ENCODE measurements at regions not wholly inside any gene's neighbourhood (a gene's known extent, or its start where the extent isn't known, plus 50 kb on each side); places are given as distances from the start of the nearest gene placed in this dataset.

DNA sequence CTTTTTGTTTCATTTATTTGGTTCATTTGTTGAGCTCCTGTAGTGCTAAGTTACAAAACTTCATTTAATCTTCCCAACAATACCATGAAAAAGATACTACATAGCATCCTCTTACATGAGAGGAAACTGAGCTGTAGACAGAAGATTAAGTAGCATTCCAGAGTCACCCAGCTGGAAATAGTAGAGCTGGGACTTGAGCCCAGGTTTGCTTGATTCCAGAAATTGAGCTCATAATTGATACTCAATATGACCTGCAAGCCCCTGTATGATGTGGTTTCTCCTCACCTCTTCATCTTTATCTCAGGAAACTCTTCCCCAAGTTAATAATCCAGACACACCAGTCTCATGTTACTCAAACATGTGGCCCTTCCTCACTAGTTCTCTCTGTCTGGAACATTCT is 87.0 kb upstream of the DAAM1 start:
- ATAC-seq (ENCODE audit: low FRiP score) (no peak), DNase-seq (ENCODE audit: low spot score) (no peak)
- TF ChIP-seq, protein P1, sequence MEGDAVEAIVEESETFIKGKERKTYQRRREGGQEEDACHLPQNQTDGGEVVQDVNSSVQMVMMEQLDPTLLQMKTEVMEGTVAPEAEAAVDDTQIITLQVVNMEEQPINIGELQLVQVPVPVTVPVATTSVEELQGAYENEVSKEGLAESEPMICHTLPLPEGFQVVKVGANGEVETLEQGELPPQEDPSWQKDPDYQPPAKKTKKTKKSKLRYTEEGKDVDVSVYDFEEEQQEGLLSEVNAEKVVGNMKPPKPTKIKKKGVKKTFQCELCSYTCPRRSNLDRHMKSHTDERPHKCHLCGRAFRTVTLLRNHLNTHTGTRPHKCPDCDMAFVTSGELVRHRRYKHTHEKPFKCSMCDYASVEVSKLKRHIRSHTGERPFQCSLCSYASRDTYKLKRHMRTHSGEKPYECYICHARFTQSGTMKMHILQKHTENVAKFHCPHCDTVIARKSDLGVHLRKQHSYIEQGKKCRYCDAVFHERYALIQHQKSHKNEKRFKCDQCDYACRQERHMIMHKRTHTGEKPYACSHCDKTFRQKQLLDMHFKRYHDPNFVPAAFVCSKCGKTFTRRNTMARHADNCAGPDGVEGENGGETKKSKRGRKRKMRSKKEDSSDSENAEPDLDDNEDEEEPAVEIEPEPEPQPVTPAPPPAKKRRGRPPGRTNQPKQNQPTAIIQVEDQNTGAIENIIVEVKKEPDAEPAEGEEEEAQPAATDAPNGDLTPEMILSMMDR (IDR thresholded peaks at IDR 0.05): no peak

- no peak for ATAC-seq (ENCODE audit: low FRiP score)
- TF ChIP-seq, protein P1 (IDR thresholded peaks at IDR 0.05): no peak
- no peak for DNase-seq (ENCODE audit: low spot score)
These were observed 85.1 kb upstream of the DAAM1 start for GRCh38 chr14:59103396-59103795.

DNA sequence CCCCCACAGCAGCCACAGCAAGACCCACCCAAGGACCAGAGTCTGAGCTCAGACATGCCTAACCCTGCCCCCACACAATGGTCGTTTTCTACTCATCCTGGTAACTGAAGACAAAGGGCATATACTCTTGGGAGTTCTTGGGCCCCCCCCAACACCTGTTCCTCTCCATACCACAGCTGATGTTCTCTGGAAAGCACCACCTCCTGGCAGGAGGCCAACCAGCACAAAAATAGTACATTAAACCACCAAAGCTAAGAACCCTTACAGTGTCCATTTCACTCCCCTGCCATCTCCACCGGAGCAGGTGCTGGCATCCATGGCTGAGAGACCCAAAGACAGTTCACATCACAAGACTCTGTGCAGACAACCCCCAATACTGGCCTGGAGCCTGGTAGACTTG is 80.6 kb upstream of the DAAM1 start:
- ATAC-seq (ENCODE audit: low FRiP score) (no peak), DNase-seq (ENCODE audit: low spot score) (no peak)
- TF ChIP-seq, protein P1 (IDR thresholded peaks at IDR 0.05): no peak

GRCh38 chr14:59116984-59117415 is 71.5 kb upstream of the DAAM1 start:
- ATAC-seq (ENCODE audit: low FRiP score) (no peak), DNase-seq (ENCODE audit: low spot score) (no peak)
- TF ChIP-seq, protein P1 (IDR thresholded peaks at IDR 0.05): no peak

DNA sequence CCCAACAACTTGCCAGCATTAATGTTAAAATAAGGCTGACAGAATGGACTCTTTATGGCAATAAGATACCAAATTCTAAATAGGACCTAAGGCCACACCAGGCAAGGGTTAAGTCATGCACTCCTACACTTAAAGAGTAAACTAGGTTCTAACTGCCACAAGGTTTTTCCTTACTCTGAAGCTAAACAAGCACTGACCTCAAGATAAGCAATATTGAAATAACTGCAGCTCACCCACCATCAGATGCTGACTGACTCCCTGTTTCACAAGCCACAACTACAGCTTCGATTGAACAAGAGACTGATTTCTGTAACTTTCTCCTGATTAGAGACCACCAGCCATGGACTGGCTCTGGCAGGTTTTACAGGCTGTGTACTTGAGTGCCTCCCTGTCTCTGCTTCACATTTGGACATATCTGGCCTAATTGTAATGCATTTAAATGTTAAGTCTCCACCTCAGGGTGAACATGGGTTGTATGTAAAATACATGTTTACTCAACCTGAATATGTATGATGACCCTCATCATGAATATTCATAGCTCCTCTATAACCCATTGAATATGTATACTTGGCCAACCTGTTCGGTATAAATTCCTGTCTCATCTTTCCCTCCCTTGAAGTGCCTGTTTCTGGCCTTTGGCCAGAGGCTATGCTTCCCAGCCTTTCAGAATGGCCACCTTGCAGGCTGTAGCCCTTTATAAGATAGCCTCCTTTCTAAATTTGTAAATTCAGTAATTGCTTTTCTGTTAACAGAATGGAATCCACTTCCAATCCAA is 70.5 kb upstream of the DAAM1 start:
- DNase-seq (ENCODE audit: low spot score) (no peak), ATAC-seq (ENCODE audit: low FRiP score) (no peak)
- TF ChIP-seq, protein P1 (IDR thresholded peaks at IDR 0.05): no peak

DNA sequence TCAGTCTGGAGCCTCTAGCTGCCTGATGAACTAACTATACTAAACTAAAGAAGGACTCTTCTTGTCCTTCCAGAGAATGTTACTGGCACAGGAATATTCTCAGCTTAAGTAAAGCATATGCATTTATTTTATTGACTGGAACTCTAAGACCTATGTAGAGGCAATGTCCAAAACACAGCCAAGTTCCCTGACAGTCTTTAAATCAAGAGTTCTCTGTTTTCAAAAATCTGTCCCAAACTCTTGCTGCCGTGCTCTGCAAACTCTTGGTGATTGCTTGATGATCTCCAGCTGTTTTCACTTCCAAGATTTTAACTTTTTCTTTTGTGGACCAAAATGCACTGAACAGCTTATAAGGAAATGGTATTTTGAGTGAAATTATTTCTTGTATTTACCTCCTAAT is 67.5 kb upstream of the DAAM1 start:
- no peak for ATAC-seq (ENCODE audit: low FRiP score)
- no peak for DNase-seq (ENCODE audit: low spot score)
- TF ChIP-seq, protein P1 (IDR thresholded peaks at IDR 0.05): no peak

DNA sequence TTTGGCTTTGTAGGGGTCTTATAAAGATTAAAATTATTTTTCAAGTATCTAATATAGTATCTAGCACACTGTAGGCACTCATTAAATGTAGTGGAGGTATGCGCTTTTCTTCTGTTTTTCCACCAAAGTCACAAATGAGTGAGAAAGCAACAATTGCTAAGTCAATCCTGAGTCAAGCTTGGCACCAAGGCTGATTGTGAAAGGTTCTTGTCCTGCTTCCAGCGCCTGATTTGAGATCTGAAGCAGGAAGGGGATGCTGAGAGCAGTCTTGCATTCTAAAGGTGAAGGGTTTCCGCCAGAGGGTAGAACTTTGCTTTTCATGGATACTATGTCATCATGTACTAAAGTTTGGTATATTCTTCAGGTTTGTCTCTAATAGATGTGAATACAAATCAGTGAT is 64.9 kb upstream of the DAAM1 start:
- TF ChIP-seq, protein P1 (IDR thresholded peaks at IDR 0.05): no peak
- ATAC-seq (ENCODE audit: low FRiP score): no peak

More for the DNA sequence above, 64.9 kb upstream of the DAAM1 start:
- no peak for DNase-seq (ENCODE audit: low spot score)

Data from omental fat pad (tissue), 3 donors.